ENCODE measurements at regions not wholly inside any gene's neighbourhood (a gene's known extent, or its start where the extent isn't known, plus 50 kb on each side); places are given as distances from the start of the nearest gene placed in this dataset.

DNA sequence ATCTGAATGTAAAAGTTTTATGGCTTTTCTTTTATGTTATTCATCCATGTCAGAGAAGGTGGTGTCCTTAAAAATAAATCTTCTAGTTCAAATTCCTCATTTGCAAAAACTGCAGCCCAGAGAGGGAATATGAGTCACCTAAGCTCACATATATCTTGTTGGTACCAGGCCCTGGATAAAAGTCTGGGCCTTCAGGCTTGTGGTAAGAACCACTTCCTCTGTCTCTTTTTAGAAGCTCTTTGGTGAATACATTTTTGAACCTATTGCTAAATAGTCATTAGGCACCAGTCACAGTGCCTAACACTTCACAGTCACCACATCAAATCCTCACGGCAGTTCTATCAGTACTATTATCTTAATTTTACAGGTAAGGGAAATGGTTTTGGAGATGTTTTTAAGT lies 199.2 kb downstream of the KCNS3 start:
- H3K9me3 ChIP-seq (ENCODE audit: severe bottlenecking) = no peaks in the 10 kb centered on the region
- no peak for DNase-seq
- H3K36me3 ChIP-seq = no peaks in the 10 kb centered on the region
- TF ChIP-seq, protein P1, sequence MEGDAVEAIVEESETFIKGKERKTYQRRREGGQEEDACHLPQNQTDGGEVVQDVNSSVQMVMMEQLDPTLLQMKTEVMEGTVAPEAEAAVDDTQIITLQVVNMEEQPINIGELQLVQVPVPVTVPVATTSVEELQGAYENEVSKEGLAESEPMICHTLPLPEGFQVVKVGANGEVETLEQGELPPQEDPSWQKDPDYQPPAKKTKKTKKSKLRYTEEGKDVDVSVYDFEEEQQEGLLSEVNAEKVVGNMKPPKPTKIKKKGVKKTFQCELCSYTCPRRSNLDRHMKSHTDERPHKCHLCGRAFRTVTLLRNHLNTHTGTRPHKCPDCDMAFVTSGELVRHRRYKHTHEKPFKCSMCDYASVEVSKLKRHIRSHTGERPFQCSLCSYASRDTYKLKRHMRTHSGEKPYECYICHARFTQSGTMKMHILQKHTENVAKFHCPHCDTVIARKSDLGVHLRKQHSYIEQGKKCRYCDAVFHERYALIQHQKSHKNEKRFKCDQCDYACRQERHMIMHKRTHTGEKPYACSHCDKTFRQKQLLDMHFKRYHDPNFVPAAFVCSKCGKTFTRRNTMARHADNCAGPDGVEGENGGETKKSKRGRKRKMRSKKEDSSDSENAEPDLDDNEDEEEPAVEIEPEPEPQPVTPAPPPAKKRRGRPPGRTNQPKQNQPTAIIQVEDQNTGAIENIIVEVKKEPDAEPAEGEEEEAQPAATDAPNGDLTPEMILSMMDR (IDR thresholded peaks at IDR 0.05; ENCODE audit: low read depth, low read length) = no peak
- H3K4me3 ChIP-seq (ENCODE audit: low read depth, low read length) = no peak overlapping the region
- no peaks in the 10 kb centered on the region for H3K27me3 ChIP-seq (ENCODE audit: insufficient read depth, low read depth, severe bottlenecking)
- H3K27ac ChIP-seq = no peak overlapping the region

DNA sequence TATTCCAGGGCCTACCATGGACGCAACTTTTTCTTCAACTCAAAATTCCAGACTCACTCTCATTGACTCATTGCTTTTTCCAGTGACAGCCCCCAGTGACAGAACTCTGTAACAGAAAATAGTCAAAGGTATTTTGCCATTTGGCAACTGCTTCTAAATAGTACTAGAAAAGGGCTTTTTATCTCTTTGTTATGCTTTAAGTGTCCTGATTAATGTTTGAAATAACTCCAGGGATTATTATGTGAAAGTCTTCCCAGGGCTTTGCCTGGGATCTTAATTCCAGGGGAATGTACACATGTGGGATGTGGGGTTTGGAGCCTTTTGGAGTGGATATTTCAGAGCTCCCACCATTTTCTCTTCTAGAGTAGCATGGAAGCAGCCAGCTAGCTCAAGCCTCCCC lies 198.8 kb downstream of the KCNS3 start:
- Histone ChIP-seq H3K9me3 (ENCODE audit: severe bottlenecking) (no peaks in the 10 kb centered on the region), H3K27me3 (ENCODE audit: insufficient read depth, low read depth, severe bottlenecking) (no peaks in the 10 kb centered on the region), H3K27ac (no peak overlapping the region), H3K36me3 (no peaks in the 10 kb centered on the region), H3K4me3 (ENCODE audit: low read depth, low read length) (no peak overlapping the region)
- TF ChIP-seq, protein P1 (IDR thresholded peaks at IDR 0.05; ENCODE audit: low read depth, low read length) = no peak
- DNase-seq = no peak

DNA sequence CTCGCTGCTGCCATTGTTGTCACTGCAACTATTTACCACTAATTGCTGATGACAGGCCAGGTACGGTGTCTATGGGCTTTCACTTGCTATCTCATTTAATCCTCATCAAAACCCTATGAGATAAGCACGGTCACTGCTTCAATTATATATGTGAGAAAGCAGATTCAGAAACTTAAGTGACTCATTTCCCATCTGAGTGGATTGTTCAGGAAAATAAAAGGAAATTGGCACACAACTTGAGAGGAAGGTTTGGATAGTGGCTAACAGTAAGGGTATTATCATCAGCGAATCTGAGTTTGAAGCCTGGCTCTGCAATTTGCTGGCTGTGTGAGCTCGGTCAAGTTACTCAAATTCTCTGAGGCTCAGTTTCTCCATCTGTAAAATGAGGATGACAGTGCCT lies 196.0 kb downstream of the KCNS3 start:
- no peaks in the 10 kb centered on the region for H3K36me3 ChIP-seq
- no peaks in the 10 kb centered on the region for H3K27me3 ChIP-seq (ENCODE audit: insufficient read depth, low read depth, severe bottlenecking)
- no peak overlapping the region for H3K27ac ChIP-seq
- no peaks in the 10 kb centered on the region for H3K9me3 ChIP-seq (ENCODE audit: severe bottlenecking)
- no peak for DNase-seq
- TF ChIP-seq, protein P1 (IDR thresholded peaks at IDR 0.05; ENCODE audit: low read depth, low read length) = no peak
- no peak overlapping the region for H3K4me3 ChIP-seq (ENCODE audit: low read depth, low read length)

DNA sequence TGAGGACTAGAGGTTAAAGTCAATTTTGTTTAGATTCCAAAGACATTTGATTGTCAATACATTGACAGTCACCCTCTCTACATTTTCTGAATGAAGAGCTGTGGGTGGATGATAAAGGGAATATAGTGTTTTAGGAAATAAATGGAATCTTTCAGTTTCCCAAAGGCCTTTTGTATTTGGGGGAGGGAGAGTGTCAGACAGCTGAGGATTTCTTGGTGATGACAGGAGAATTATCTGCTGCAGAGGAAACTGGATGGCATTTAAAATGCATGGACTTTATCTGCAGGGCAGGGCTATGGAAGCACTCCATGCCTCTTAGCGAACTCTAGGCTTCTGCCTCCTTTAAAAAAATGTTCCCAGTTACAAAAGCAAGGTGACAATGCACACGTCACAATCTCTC lies 195.1 kb downstream of the KCNS3 start:
- Histone ChIP-seq H3K36me3 (no peaks in the 10 kb centered on the region), H3K27ac (no peak overlapping the region), H3K9me3 (ENCODE audit: severe bottlenecking) (no peaks in the 10 kb centered on the region), H3K4me3 (ENCODE audit: low read depth, low read length) (no peak overlapping the region), H3K27me3 (ENCODE audit: insufficient read depth, low read depth, severe bottlenecking) (no peaks in the 10 kb centered on the region)
- TF ChIP-seq, protein P1 (IDR thresholded peaks at IDR 0.05; ENCODE audit: low read depth, low read length) = no peak
- no peak for DNase-seq

- no peak for DNase-seq
- Histone ChIP-seq H3K27ac (no peak overlapping the region), H3K4me3 (ENCODE audit: low read depth, low read length) (no peak overlapping the region), H3K9me3 (ENCODE audit: severe bottlenecking) (no peaks in the 10 kb centered on the region), H3K36me3 (no peaks in the 10 kb centered on the region), H3K27me3 (ENCODE audit: insufficient read depth, low read depth, severe bottlenecking) (no peaks in the 10 kb centered on the region)
- TF ChIP-seq, protein P1 (IDR thresholded peaks at IDR 0.05; ENCODE audit: low read depth, low read length) = no peak
Observed at GRCh38 chr2:18067588-18068384, 189.3 kb downstream of the KCNS3 start.

DNA sequence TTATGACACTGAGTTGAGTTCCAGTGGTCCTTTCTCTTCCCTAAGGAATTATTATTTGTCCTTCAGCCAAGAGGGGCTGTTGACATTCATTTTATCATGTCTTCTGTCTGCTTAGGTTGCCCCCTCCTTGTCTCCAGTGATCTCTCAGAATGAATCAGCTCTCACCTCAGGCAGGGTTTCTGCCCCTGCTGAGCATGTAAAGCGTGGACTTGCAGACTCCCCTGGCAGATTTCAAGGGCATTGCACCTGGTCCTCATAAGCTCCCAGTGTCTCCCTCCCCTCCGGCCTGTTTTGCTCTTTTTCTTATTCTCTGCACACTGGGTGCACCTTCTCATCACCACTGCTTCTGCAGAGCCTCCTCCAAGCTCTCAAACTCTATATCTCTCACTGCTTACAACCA lies 188.4 kb downstream of the KCNS3 start:
- TF ChIP-seq, protein P1 (IDR thresholded peaks at IDR 0.05; ENCODE audit: low read depth, low read length) = peak; percentile 60

More for the DNA sequence above, 188.4 kb downstream of the KCNS3 start:
- Histone ChIP-seq H3K27me3 (ENCODE audit: insufficient read depth, low read depth, severe bottlenecking) (no peaks in the 10 kb centered on the region), H3K4me3 (ENCODE audit: low read depth, low read length) (no peak overlapping the region), H3K9me3 (ENCODE audit: severe bottlenecking) (no peaks in the 10 kb centered on the region), H3K27ac (no peak overlapping the region), H3K36me3 (no peaks in the 10 kb centered on the region)
- DNase-seq = peak; percentile 71

All from WERI-Rb-1 (cell line).